Neutrophil (primary cell): ENCODE measurements at regions not wholly inside any gene's neighbourhood (a gene's known extent, or its start where the extent isn't known, plus 50 kb on each side); places are given as distances from the start of the nearest gene placed in this dataset.

Experiments used
- H3K27ac ChIP-seq: fragments of 200-600 bp; sonication (generic); 2 replicates; pipeline ENCODE4 v1.5.1; 2016; ENCODE audit warnings: mild to moderate bottlenecking, moderate library complexity
- H3K27me3 ChIP-seq: fragments of 200-600 bp; sonication (generic); 2 replicates; pipeline ENCODE4 v1.6.0; 2016; ENCODE audit warnings: mild to moderate bottlenecking
- H3K36me3 ChIP-seq: fragments of 200-600 bp; sonication (generic); 2 replicates; pipeline ENCODE4 v1.5.1; 2017
- H3K4me1 ChIP-seq, 2 experiments: fragments of 200-600 bp in 1 of 2; sonication (generic) in 1 of 2; 1 replicate in 1 of 2; 2 replicates in 1 of 2; pipeline versions ENCODE4 v1.5.1 to v1.6.1; 2013 to 2016; ENCODE audit warnings: low read depth in 1 of 2, low read length in 1 of 2, mild to moderate bottlenecking in 1 of 2, moderate library complexity in 1 of 2; ENCODE audit not compliant: control insufficient read depth in 1 of 2, insufficient read depth in 1 of 2
- H3K4me3 ChIP-seq, 2 experiments: fragments of 200-600 bp in 1 of 2; sonication (generic) in 1 of 2; 1 replicate in 1 of 2; 2 replicates in 1 of 2; pipeline ENCODE4 v1.5.1; 2013 to 2016; ENCODE audit warnings: low read depth in 1 of 2, low read length in 1 of 2, mild to moderate bottlenecking in 1 of 2, moderate library complexity in 1 of 2
- H3K9me3 ChIP-seq: fragments of 200-600 bp; sonication (generic); 2 replicates; pipeline ENCODE4 v1.5.1; 2016
- CTCF ChIP-seq: fragments of 200-600 bp; sonication (generic); IDR thresholded peaks from 2 replicates; pipeline ENCODE4 v1.5.1; 2016; ENCODE audit warnings: antibody characterized with exemption

- no peaks in the 10 kb centered on the region for H3K36me3 ChIP-seq
- H3K27ac ChIP-seq = no peak overlapping the region
- TF ChIP-seq CTCF = no peak
- H3K4me3 ChIP-seq = no peak overlapping the region
- H3K9me3 ChIP-seq = no peaks in the 10 kb centered on the region
- no peaks in the 10 kb centered on the region for H3K4me1 ChIP-seq
- H3K27me3 ChIP-seq = peaks cover 56% of the 10 kb centered on the region
Measured at GRCh38 chr9:36736648-36737047, 164.0 kb downstream of the MELK start.

GRCh38 chr9:36738318-36738976, 165.8 kb downstream of the MELK start:
- no peak overlapping the region for H3K27ac ChIP-seq
- H3K27me3 ChIP-seq = peaks cover 71% of the 10 kb centered on the region
- H3K4me3 ChIP-seq = no peak overlapping the region
- no peak for TF ChIP-seq CTCF
- no peaks in the 10 kb centered on the region for H3K36me3 ChIP-seq
- no peaks in the 10 kb centered on the region for H3K9me3 ChIP-seq
- H3K4me1 ChIP-seq = no peaks in the 10 kb centered on the region

GRCh38 chr9:36739373-36740116, 166.8 kb downstream of the MELK start:
- H3K9me3 ChIP-seq = no peaks in the 10 kb centered on the region
- no peak for TF ChIP-seq CTCF
- no peaks in the 10 kb centered on the region for H3K36me3 ChIP-seq
- H3K27ac ChIP-seq = no peak overlapping the region
- no peak overlapping the region for H3K4me3 ChIP-seq
- no peaks in the 10 kb centered on the region for H3K4me1 ChIP-seq
- H3K27me3 ChIP-seq = peaks cover 71% of the 10 kb centered on the region

GRCh38 chr9:36742264-36742663, 169.6 kb downstream of the MELK start:
- no peak overlapping the region for H3K4me3 ChIP-seq
- TF ChIP-seq CTCF = no peak
- H3K4me1 ChIP-seq = no peaks in the 10 kb centered on the region
- H3K9me3 ChIP-seq = no peaks in the 10 kb centered on the region
- H3K27ac ChIP-seq = no peak overlapping the region
- no peaks in the 10 kb centered on the region for H3K36me3 ChIP-seq
- H3K27me3 ChIP-seq = peaks cover 66% of the 10 kb centered on the region

- Histone ChIP-seq H3K4me3 (no peak overlapping the region), H3K9me3 (no peaks in the 10 kb centered on the region), H3K36me3 (no peaks in the 10 kb centered on the region), H3K27ac (no peak overlapping the region), H3K27me3 (peaks cover 64% of the 10 kb centered on the region), H3K4me1 (no peaks in the 10 kb centered on the region)
- TF ChIP-seq CTCF = no peak
Measured at GRCh38 chr9:36744678-36745077, 172.0 kb downstream of the MELK start.
